Stimulated activated CD4-positive, alpha-beta T cell treated with anti-CD3 and anti-CD28 coated beads, Interleukin-1b, Interleukin-23, amount 100 ng/mL, for 48 hours (primary cell): ENCODE measurements at regions not wholly inside any gene's neighbourhood (a gene's known extent, or its start where the extent isn't known, plus 50 kb on each side); places are given as distances from the start of the nearest gene placed in this dataset.
"Not testable (repeated sequence)": the region's sequence is repeated elsewhere in the genome, so short reads cannot be mapped to it uniquely, and the experiment has no call there.

Source experiments
- DNase-seq: peaks from one replicate; pipeline ENCODE4 v3.0.0-alpha.2; 2020

- DNase-seq, result no peak
Measured at GRCh38 chr9:119884438-119884837, 515.2 kb upstream of the BRINP1 start.

- DNase-seq, result no peak
Measured at GRCh38 chr9:119881898-119882297, 512.7 kb upstream of the BRINP1 start.

DNA sequence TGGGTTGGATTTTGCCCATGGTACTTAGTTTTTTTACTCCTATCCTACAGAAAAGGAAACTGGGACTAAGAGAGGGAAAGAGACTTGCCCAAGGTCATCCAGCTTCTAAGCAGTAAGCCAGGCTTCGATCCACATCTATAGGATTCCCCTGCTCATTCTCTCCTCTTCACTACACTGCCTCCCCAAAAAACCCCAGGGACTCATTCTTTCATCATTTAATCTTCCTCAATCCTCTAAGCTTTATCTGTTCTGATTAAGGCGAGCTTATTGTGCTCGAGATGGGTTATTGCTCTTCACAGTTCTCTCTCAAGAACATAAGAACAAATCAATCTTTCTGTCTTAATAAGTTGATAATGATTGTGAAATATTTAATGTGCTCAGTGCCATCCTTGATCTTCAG, 511.1 kb upstream of the BRINP1 start:
- DNase-seq, result no peak

DNA sequence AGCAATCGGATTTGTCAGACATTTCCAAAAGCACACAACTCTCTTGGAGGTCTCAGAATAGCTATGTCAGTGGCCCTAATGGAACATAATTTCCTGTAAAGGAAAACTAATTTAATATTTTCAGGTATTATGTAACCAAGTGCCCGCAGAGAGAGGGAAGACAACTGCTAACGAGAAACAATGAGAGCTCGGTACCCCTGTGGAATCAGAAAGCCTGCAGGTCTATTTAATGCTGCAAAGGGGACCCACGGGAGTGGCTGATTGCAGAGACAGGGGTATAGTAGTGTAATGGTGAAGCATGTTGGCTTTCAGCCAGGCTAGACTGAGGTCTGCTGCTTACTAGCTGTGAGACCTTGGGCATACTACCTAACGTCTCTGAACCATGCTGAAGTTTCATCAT, 508.1 kb upstream of the BRINP1 start:
- no peak for DNase-seq

GRCh38 chr9:119873877-119874276, 504.6 kb upstream of the BRINP1 start:
- DNase-seq, result no peak

GRCh38 chr9:119870251-119870650, 501.0 kb upstream of the BRINP1 start:
- not testable (repeated sequence) for DNase-seq

- DNase-seq, result no peak
Measured at GRCh38 chr9:119868694-119869093, 499.5 kb upstream of the BRINP1 start.

DNA sequence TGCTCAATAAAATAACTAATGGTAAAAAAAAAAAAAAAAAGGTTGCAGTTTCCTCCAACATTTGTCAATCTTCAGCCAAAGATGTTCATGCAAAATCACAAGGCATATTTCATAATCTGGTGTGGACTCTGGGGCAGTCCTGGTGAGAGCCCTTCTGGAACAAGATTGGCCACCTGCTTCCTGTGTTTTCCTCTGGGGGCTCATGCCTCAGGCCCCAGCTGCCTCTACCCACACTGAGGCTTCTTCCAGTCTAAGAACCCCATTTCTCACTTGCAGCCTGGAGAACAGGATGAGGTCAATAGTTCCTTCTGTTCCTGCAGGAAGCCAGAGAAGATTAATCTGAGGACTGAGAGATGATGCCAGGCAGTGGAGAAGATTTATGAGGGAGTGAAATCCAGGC, 492.6 kb upstream of the BRINP1 start:
- no peak for DNase-seq

- no peak for DNase-seq
Measured at GRCh38 chr9:119859128-119859527, 489.9 kb upstream of the BRINP1 start.

DNA sequence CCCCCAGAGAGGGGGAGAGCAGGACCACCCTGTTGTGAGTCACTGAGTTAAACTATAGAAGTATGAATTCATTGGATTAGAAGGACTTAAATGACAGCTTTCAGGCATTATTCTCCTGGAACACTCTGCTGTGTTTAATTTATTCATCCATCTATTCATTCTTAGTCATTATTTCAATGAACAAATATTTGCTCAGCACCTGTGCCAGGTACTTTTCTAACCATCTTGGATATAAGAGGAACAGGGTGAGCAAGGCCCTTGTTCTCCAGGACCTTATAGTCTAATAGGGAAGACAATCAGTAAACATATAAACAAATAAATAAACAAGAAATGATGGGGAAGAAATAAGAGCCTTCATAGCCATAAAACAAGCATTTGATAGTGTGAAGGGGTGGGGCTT, 483.9 kb upstream of the BRINP1 start:
- no peak for DNase-seq

- DNase-seq, result no peak
Measured at GRCh38 chr9:119852390-119852789, 483.2 kb upstream of the BRINP1 start.

DNA sequence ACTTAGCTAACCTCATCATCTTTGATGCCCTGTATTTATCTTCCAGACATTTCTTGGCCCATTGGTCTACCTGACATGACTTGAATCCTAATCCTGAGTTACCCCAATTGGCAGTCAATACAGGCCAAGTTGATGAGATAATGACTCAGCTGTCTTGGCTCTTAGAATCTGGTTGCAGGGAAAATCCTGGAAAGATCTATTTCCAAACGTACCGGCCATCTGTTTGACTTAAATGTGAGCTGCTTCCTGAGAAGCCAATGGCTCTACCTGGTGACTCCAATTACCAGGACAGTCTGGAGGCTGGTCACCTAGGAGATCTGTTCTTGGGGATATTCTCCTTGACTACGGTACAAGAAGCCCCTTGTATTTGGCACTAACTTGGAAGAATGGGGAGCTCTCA, 475.2 kb upstream of the BRINP1 start:
- no peak for DNase-seq

- no peak for DNase-seq
Measured at GRCh38 chr9:119841016-119841415, 471.8 kb upstream of the BRINP1 start.

GRCh38 chr9:119839888-119840287, 470.7 kb upstream of the BRINP1 start:
- DNase-seq, result no peak

DNA sequence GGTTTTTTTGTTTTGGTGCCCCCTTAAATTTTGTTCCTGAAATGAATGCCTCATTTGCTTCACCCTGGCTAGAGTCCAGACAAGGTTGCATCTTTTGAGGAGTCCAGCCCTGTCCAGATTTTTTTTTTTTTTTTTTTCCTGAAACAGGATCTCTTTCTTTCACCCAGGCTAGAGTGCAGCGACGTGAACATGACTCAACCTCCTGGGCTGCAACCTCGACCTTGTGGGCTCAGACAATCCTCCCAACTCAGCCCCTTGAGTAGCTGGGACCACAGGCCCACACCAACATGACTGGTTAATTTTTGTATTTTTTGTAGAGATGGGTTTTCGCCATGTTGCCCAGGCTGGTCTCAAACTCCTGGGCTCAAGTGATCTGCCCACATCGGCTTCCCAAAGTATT, 469.0 kb upstream of the BRINP1 start:
- DNase-seq, result no peak

DNA sequence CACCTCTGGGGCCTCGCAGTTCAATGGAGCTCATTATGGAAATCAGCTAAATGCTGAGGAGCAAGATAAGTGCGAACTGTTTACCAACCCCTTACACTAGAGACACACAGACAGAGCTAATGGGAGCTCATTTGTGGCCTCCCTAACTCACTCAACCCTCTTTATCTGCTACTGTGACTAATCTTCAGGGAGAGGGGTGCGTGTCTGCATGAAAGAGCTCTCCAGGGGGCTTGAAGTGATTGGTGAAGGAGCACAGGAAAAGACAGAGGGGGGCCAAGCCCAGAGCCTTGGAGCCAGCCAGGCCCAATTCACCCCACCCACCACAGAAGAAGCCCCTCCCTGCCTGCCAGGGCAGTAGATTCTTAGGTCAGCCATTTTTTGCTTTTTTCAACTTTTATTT, 466.8 kb upstream of the BRINP1 start:
- DNase-seq, result no peak

DNA sequence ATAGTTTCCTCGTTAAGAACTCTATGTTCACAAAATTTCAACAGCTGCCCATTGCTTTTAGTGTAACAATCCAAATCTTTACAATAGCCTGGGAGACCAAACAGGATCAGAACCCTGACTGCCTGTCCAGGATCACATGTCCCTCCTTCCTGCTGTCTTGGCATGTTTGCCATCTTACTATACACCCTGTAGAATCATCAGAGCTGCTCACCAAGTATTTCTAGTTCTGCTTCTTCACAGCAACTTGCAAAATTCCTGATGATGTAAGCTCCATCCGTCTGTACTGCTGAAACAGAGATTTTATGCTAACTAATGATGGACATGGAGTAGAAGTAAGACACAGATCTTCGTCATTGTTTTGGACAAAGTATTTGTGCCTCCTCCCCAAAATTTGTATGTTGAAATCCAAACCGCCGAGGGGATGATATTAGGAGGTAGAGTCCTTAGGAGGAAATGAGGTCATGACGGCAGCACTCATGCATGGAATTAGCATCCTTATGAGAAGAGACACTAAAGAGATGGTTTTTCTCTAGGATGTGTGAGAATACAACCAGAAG, 464.9 kb upstream of the BRINP1 start:
- DNase-seq, result no peak

GRCh38 chr9:119831309-119831708, 462.1 kb upstream of the BRINP1 start:
- no peak for DNase-seq

DNA sequence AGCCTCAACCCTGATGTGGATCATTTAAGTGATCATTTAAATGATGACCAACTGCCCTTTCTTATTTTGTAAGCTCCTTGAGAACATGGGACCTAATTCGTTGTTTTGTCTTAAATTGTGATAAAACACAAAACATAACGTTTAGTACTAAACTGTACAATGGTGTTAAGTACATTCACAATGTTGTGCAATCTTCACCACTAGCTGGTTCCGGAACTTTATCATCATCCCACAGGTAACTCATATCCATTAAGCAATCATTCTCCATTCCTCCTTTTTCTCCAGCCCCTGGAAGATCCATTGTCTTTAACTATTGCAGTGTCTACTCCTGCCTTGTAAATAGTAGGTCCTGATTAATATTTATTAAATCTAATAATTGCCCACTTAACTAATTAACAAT, 460.5 kb upstream of the BRINP1 start:
- no peak for DNase-seq

DNA sequence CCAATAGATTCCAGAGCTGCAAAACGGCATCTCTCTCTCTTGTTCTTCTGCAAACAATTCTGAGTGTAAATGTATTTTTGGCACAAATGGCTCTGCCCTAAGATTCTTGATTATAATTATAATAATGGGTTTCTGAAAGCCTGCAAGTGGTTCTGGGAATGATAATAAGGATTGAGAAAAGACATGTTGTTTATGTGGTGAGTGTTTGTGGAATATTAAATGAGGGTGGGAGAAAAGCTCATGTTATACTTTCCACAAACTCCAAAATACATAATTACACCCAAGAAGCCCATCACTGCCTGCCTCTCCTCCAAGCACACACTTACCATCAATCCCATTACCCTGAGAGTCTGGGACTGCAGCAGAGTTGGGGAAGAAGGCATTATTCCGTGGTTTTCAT, 460.0 kb upstream of the BRINP1 start:
- no peak for DNase-seq

DNA sequence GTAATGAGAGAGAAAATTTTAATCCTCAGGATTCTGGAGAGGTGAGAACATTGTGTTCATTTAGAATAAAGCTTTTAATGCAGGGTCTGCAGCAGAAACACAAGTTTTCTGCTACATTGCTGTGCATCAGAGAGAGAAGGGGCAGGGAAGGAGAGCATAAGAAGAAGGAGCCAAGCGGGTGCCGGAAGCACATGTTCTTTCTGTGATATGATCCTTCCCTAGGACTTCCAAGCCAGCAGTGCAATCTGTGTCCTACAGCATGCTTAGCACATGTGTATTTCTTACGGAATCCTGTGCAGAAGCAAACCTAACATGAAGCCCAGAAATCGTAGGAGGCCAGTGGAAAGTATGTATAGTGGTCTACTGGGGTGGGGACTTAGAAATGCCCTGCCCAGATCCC, 458.3 kb upstream of the BRINP1 start:
- no peak for DNase-seq

DNA sequence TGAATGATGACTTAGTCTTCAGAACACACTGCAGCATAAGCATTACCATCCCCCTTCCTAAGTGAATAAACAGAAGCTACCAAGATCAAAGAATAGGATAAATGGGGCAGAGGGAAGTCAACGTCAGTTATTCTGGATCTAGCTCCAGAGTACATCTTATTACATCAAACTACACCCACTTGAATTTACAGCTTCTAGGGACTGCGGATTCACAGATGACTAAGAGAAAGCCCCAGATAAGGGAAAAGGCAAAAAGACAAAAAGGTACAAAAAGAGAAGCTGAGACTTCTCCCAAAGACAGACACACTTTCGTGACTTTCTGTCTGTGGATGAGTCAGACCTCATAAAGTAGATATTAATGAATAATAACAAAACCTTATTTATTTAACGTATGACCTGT, 457.9 kb upstream of the BRINP1 start:
- DNase-seq, result no peak

DNA sequence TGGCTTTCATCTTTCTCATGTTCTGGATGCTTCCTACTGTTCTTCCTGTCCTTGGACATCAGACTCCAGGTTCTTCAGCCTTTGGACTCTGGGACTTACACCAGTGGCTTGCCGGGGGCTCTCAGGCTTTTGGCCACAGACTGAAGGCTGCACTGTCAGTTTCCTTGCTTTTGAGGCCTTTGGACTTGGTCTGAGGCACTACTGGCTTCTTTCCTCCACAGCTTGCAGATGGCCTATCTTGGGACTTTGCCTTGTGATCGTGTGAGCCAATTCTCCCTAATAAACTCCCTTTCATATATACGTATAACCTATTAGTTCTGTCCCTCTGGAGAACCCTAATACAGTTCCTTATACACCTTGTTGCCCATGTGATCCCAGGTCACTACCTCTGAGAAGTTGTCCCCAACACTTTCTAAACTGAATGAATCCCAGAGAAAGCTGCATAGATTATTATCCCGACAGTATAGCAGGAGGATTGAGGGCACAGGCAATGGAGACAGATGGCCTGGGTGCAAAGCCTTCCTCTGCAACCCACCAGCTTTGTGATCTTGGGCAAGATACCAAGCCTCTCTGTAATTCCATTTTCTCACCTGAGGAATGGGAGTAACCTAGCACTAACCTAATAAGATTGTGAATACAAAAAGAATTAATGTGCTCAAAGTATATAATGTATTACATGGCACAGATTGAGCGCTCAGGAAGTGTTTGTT, 449.6 kb upstream of the BRINP1 start:
- no peak for DNase-seq

GRCh38 chr9:119810645-119811429, 441.6 kb upstream of the BRINP1 start:
- no peak for DNase-seq
